ENCODE measurements at regions not wholly inside any gene's neighbourhood (a gene's known extent, or its start where the extent isn't known, plus 50 kb on each side); places are given as distances from the start of the nearest gene placed in this dataset.
A peak's percentile ranks its signal among the peaks of the same experiment; 100 is the strongest.

- no peaks in the 10 kb centered on the region for H3F3A ChIP-seq (ENCODE audit: low read depth)
- Mint-ChIP-seq H3K4me3 (no peak overlapping the region), H3K9me3 (no peaks in the 10 kb centered on the region), H3K4me1 (no peaks in the 10 kb centered on the region), H3K27me3 (ENCODE audit: insufficient read depth, low read depth) (no peaks in the 10 kb centered on the region), H3K27ac (no peak overlapping the region), H3K36me3 (no peaks in the 10 kb centered on the region)
- no peaks in the 10 kb centered on the region for H3K27me3 ChIP-seq
- H3K36me3 ChIP-seq: no peaks in the 10 kb centered on the region
- no peak overlapping the region for H3K27ac ChIP-seq
- no peaks in the 10 kb centered on the region for H4K20me1 ChIP-seq (ENCODE audit: low read depth)
- H3K4me2 ChIP-seq: no peak overlapping the region
- no peak overlapping the region for H3K4me3 ChIP-seq
- TF ChIP-seq EZH2phosphoT487 (IDR thresholded peaks at IDR 0.05) (no peak), CTCF (IDR thresholded peaks at IDR 0.05) (no peak), EZH2 (IDR thresholded peaks at IDR 0.05) (no peak)
- no peak for DNase-seq (ENCODE audit: low spot score)
- no peaks in the 10 kb centered on the region for H3K9me3 ChIP-seq (ENCODE audit: low read depth)
- no peaks in the 10 kb centered on the region for H3K4me1 ChIP-seq
- no peak overlapping the region for H3K9ac ChIP-seq
- no peaks in the 10 kb centered on the region for H3K79me2 ChIP-seq (ENCODE audit: low read depth)
- no peak overlapping the region for H2AFZ ChIP-seq (replicated peaks)
Measured at GRCh38 chr1:70843452-70843851, 204.2 kb downstream of the PTGER3 start.

GRCh38 chr1:70847013-70847412 lies 200.6 kb downstream of the PTGER3 start:
- H4K20me1 ChIP-seq (ENCODE audit: low read depth): no peaks in the 10 kb centered on the region
- H3K4me2 ChIP-seq: no peak overlapping the region
- H3K36me3 ChIP-seq: no peaks in the 10 kb centered on the region
- no peak overlapping the region for H3K27ac Mint-ChIP-seq
- no peak for TF ChIP-seq EZH2phosphoT487 (IDR thresholded peaks at IDR 0.05)
- TF ChIP-seq EZH2 (IDR thresholded peaks at IDR 0.05): no peak
- no peak for TF ChIP-seq CTCF (IDR thresholded peaks at IDR 0.05)
- H3K9ac ChIP-seq: no peak overlapping the region
- H3K4me3 Mint-ChIP-seq: no peak overlapping the region
- no peaks in the 10 kb centered on the region for H3K27me3 ChIP-seq
- peak; percentile 4 for DNase-seq (ENCODE audit: low spot score)
- no peaks in the 10 kb centered on the region for H3K27me3 Mint-ChIP-seq (ENCODE audit: insufficient read depth, low read depth)
- no peak overlapping the region for H2AFZ ChIP-seq (replicated peaks)
- no peaks in the 10 kb centered on the region for H3K4me1 Mint-ChIP-seq
- no peak overlapping the region for H3K4me3 ChIP-seq
- H3F3A ChIP-seq (ENCODE audit: low read depth): no peaks in the 10 kb centered on the region
- no peaks in the 10 kb centered on the region for H3K36me3 Mint-ChIP-seq
- H3K27ac ChIP-seq: no peak overlapping the region
- H3K9me3 Mint-ChIP-seq: no peaks in the 10 kb centered on the region
- H3K4me1 ChIP-seq: no peaks in the 10 kb centered on the region
- no peaks in the 10 kb centered on the region for H3K79me2 ChIP-seq (ENCODE audit: low read depth)
- H3K9me3 ChIP-seq (ENCODE audit: low read depth): no peaks in the 10 kb centered on the region

GRCh38 chr1:70855203-70855602 lies 192.4 kb downstream of the PTGER3 start:
- Histone ChIP-seq H4K20me1 (ENCODE audit: low read depth) (no peaks in the 10 kb centered on the region), H3K36me3 (no peaks in the 10 kb centered on the region), H3K9me3 (ENCODE audit: low read depth) (no peaks in the 10 kb centered on the region), H3K4me2 (no peak overlapping the region), H3K79me2 (ENCODE audit: low read depth) (no peaks in the 10 kb centered on the region), H3K27ac (no peak overlapping the region), H3K4me3 (no peak overlapping the region), H3K4me1 (no peaks in the 10 kb centered on the region), H2AFZ (replicated peaks) (no peak overlapping the region), H3K9ac (no peak overlapping the region), H3F3A (ENCODE audit: low read depth) (no peaks in the 10 kb centered on the region), H3K27me3 (no peaks in the 10 kb centered on the region)
- peaks cover 2% of the 10 kb centered on the region for H3K27me3 Mint-ChIP-seq (ENCODE audit: insufficient read depth, low read depth)
- no peaks in the 10 kb centered on the region for H3K9me3 Mint-ChIP-seq
- no peak overlapping the region for H3K4me3 Mint-ChIP-seq
- no peak for TF ChIP-seq EZH2 (IDR thresholded peaks at IDR 0.05)
- no peaks in the 10 kb centered on the region for H3K36me3 Mint-ChIP-seq
- no peak overlapping the region for H3K27ac Mint-ChIP-seq
- no peaks in the 10 kb centered on the region for H3K4me1 Mint-ChIP-seq
- DNase-seq (ENCODE audit: low spot score): no peak

- Histone ChIP-seq H3K9me3 (ENCODE audit: low read depth) (no peaks in the 10 kb centered on the region), H3K27ac (no peak overlapping the region), H3K36me3 (no peaks in the 10 kb centered on the region), H4K20me1 (ENCODE audit: low read depth) (no peaks in the 10 kb centered on the region), H3K4me3 (no peak overlapping the region), H2AFZ (replicated peaks) (no peak overlapping the region), H3K27me3 (no peaks in the 10 kb centered on the region), H3K9ac (no peak overlapping the region), H3K79me2 (ENCODE audit: low read depth) (no peaks in the 10 kb centered on the region), H3K4me1 (no peaks in the 10 kb centered on the region), H3F3A (ENCODE audit: low read depth) (no peaks in the 10 kb centered on the region), H3K4me2 (no peak overlapping the region)
- TF ChIP-seq CTCF (IDR thresholded peaks at IDR 0.05): no peak
- no peak for TF ChIP-seq EZH2phosphoT487 (IDR thresholded peaks at IDR 0.05)
- no peak for TF ChIP-seq EZH2 (IDR thresholded peaks at IDR 0.05)
- Mint-ChIP-seq H3K36me3 (no peaks in the 10 kb centered on the region), H3K27ac (no peak overlapping the region), H3K4me3 (no peak overlapping the region), H3K9me3 (no peaks in the 10 kb centered on the region), H3K4me1 (no peaks in the 10 kb centered on the region), H3K27me3 (ENCODE audit: insufficient read depth, low read depth) (peaks cover 2% of the 10 kb centered on the region)
- DNase-seq (ENCODE audit: low spot score): no peak
Measured at GRCh38 chr1:70856201-70856600, 191.4 kb downstream of the PTGER3 start.
